ENCODE measurements at regions not wholly inside any gene's neighbourhood (a gene's known extent, or its start where the extent isn't known, plus 50 kb on each side); places are given as distances from the start of the nearest gene placed in this dataset.

DNA sequence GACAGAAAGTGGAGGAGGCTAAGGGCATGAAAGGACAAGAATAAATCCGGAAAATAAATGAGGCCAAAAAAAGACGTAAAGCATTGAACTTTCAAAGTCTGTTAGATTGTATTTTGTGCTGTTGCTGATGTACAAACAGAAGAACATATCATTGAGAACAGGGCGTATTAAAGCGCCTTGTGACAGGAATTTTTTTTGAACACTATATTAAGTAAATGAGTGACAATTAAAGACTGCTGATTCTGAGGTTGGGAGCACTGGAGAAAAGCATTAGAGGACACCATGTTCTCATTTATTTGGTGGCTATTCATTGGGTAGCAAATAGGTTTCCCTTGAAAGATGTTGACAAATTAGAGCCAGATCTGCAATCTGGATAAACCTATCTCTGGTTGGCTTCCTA, 137.3 kb upstream of the SGCD start:
- TF ChIP-seq, protein P1, sequence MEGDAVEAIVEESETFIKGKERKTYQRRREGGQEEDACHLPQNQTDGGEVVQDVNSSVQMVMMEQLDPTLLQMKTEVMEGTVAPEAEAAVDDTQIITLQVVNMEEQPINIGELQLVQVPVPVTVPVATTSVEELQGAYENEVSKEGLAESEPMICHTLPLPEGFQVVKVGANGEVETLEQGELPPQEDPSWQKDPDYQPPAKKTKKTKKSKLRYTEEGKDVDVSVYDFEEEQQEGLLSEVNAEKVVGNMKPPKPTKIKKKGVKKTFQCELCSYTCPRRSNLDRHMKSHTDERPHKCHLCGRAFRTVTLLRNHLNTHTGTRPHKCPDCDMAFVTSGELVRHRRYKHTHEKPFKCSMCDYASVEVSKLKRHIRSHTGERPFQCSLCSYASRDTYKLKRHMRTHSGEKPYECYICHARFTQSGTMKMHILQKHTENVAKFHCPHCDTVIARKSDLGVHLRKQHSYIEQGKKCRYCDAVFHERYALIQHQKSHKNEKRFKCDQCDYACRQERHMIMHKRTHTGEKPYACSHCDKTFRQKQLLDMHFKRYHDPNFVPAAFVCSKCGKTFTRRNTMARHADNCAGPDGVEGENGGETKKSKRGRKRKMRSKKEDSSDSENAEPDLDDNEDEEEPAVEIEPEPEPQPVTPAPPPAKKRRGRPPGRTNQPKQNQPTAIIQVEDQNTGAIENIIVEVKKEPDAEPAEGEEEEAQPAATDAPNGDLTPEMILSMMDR (IDR thresholded peaks at IDR 0.05), result no peak
- Mint-ChIP-seq H3K27me3 (ENCODE audit: insufficient read depth) (no peaks in the 10 kb centered on the region), H3K36me3 (ENCODE audit: low read depth) (no peaks in the 10 kb centered on the region), H3K4me1 (ENCODE audit: low read depth) (no peaks in the 10 kb centered on the region), H3K27ac (no peak overlapping the region), H3K9me3 (peaks cover 32% of the 10 kb centered on the region), H3K4me3 (no peak overlapping the region)
- no peak for DNase-seq

DNA sequence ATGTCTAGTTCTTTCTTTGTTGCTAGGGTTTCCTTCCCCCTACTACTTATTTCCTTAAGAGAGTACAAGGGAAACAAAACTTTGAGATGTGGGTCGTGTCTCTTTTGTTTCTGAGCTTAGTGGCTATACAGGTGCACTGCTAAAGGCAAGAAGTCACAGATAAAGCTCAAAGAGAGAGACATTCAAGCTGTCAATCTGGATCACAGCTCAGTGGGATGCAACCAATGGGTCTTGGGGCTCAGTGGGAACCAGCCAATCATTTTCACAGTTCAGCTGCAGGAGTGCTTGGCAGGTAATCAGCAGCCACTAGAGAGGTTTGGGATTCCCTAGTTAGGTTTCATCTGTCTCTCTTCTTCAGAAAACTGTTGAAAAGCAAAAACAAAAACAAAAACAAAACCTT, 135.4 kb upstream of the SGCD start:
- H3K36me3 Mint-ChIP-seq (ENCODE audit: low read depth), result no peaks in the 10 kb centered on the region

DNA sequence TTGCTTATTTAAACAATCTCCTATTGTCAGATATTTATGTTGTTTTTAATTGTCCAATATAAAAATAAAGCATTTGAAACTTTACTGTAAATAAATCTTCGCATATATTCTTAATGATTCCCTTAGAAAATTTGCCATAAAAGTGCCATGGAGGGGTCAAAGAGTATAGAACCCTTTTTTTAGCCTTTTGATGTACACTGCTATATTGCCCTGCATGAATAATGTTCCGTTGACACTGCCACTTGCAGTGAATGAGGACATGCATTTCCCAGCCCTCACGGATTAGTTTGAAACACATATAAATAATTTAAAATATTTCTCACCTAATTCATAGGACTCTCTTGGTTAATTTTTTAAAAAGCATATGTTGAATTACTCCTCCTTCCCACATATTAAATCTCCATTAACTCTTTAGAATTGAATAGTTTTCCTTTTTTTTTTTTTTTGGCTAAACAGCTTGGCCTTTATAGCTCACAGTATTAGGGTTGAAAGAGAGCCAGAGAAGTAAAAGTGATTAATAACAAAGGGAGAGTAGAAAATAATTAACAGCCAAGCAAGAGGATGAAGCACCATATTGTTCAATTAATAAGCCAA, 129.8 kb upstream of the SGCD start:
- H3K36me3 Mint-ChIP-seq (ENCODE audit: low read depth), result no peaks in the 10 kb centered on the region
- H3K27me3 Mint-ChIP-seq (ENCODE audit: insufficient read depth), result no peaks in the 10 kb centered on the region
- H3K27ac Mint-ChIP-seq, result no peak overlapping the region
- H3K4me1 Mint-ChIP-seq (ENCODE audit: low read depth), result no peaks in the 10 kb centered on the region
- peaks cover 15% of the 10 kb centered on the region for H3K9me3 Mint-ChIP-seq
- no peak overlapping the region for H3K4me3 Mint-ChIP-seq
- no peak for DNase-seq
- TF ChIP-seq, protein P1 (IDR thresholded peaks at IDR 0.05), result no peak

More for the DNA sequence above, 135.4 kb upstream of the SGCD start:
- TF ChIP-seq, protein P1 (IDR thresholded peaks at IDR 0.05), result no peak
- no peak overlapping the region for H3K4me3 Mint-ChIP-seq
- H3K27me3 Mint-ChIP-seq (ENCODE audit: insufficient read depth), result no peaks in the 10 kb centered on the region
- H3K4me1 Mint-ChIP-seq (ENCODE audit: low read depth), result no peaks in the 10 kb centered on the region
- no peak for DNase-seq
- H3K27ac Mint-ChIP-seq, result no peak overlapping the region
- peaks cover 32% of the 10 kb centered on the region for H3K9me3 Mint-ChIP-seq

DNA sequence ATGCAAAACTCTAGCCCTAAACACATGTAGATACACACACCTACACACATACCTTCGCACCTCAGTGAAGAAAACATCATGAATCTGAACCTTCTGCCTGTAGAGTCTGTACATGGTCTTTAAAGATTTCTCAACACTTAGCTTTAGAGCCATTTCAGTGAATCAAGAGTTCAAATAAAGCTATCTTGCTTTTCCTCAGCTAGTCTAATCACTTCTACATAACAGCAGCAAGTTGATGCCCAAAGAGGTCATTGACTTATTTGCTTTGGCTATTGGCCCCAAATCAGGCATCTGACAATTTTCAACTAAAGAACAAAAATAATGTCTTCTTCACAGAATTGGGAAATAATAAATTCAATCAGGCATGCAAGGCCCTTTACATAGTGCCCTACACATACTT, 127.9 kb upstream of the SGCD start:
- Mint-ChIP-seq H3K36me3 (ENCODE audit: low read depth) (no peaks in the 10 kb centered on the region), H3K4me1 (ENCODE audit: low read depth) (no peaks in the 10 kb centered on the region), H3K4me3 (no peak overlapping the region), H3K27ac (no peak overlapping the region), H3K27me3 (ENCODE audit: insufficient read depth) (no peaks in the 10 kb centered on the region), H3K9me3 (peaks cover 10% of the 10 kb centered on the region)
- TF ChIP-seq, protein P1 (IDR thresholded peaks at IDR 0.05), result no peak
- no peak for DNase-seq

DNA sequence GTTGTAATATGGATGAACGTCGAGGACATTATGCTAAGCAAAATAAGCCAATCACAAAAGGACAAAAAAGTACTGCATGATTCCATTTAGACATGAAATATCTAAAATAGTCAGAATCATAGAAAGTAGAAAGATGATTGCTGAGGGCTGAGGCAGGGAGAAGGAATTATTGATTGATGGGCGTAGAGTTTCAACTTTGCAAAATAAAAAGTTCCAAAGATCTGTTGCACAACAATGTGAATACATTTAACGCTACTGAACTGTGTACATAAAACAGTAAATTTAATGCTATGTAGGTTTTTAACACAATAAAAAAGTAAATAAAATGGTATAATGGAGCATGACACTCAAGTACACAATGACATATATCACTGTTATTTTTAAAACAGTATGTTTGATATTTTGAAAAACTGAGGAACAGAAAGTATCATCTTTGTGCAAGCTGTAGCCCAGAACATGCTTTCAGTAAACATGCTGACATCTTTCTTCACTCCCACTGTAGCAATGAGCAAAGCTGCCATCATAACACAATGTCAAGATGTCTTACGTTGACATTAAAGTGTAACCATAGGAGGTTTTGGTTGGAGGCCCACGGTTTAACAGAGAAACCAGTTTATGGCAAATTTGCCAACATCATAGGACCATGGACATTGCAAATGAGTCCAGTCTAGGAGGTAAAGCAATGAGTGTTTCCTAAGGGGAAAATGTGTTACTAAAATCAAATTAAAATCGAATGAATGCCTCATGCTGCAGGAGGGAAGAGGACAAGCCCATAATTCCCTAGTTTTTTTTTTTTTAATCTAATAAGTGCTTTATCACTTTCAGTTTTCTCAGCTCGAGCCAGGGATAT, 125.8 kb upstream of the SGCD start:
- H3K9me3 Mint-ChIP-seq, result peaks cover 10% of the 10 kb centered on the region
- H3K36me3 Mint-ChIP-seq (ENCODE audit: low read depth), result no peaks in the 10 kb centered on the region
- no peak overlapping the region for H3K4me3 Mint-ChIP-seq
- H3K27me3 Mint-ChIP-seq (ENCODE audit: insufficient read depth), result no peaks in the 10 kb centered on the region
- no peak for DNase-seq
- no peaks in the 10 kb centered on the region for H3K4me1 Mint-ChIP-seq (ENCODE audit: low read depth)
- H3K27ac Mint-ChIP-seq, result no peak overlapping the region
- TF ChIP-seq, protein P1 (IDR thresholded peaks at IDR 0.05), result no peak
